GM21360 (cell line): ENCODE measurements at regions not wholly inside any gene's neighbourhood (a gene's known extent, or its start where the extent isn't known, plus 50 kb on each side); places are given as distances from the start of the nearest gene placed in this dataset.

ENCODE experiments used
- ATAC-seq: cut with Tn5 transposase; IDR thresholded peaks from one replicate; pipeline ENCODE4 v1.9.1; 2021; ENCODE audit warnings: mild to moderate bottlenecking, moderate library complexity; ENCODE audit not compliant: unreplicated experiment

- ATAC-seq = no peak
Measured at GRCh38 chr4:11342401-11342800, 86.3 kb downstream of the HS3ST1 start.

- no peak for ATAC-seq
Measured at GRCh38 chr4:11341337-11342043, 87.2 kb downstream of the HS3ST1 start.

GRCh38 chr4:11338956-11339782 lies 89.5 kb downstream of the HS3ST1 start:
- ATAC-seq = no peak

GRCh38 chr4:11337287-11337686 lies 91.4 kb downstream of the HS3ST1 start:
- ATAC-seq = no peak

GRCh38 chr4:11336435-11336834 lies 92.3 kb downstream of the HS3ST1 start:
- ATAC-seq = no peak

GRCh38 chr4:11334887-11335286 lies 93.8 kb downstream of the HS3ST1 start:
- no peak for ATAC-seq

- no peak for ATAC-seq
Measured at GRCh38 chr4:11328401-11328800, 100.3 kb downstream of the HS3ST1 start.

GRCh38 chr4:11326021-11326420 lies 102.7 kb downstream of the HS3ST1 start:
- ATAC-seq = no peak

GRCh38 chr4:11323771-11324170 lies 104.9 kb downstream of the HS3ST1 start:
- no peak for ATAC-seq

- ATAC-seq = peak; percentile 66
Measured at GRCh38 chr4:11313157-11313943, 115.3 kb downstream of the HS3ST1 start.

- ATAC-seq = no peak
Measured at GRCh38 chr4:11312389-11312788, 116.3 kb downstream of the HS3ST1 start.

- no peak for ATAC-seq
Measured at GRCh38 chr4:11301075-11301660, 127.5 kb downstream of the HS3ST1 start.

- no peak for ATAC-seq
Measured at GRCh38 chr4:11299836-11300235, 128.9 kb downstream of the HS3ST1 start.

GRCh38 chr4:11299016-11299415 lies 129.7 kb downstream of the HS3ST1 start:
- no peak for ATAC-seq

- ATAC-seq = no peak
Measured at GRCh38 chr4:11298451-11298850, 130.2 kb downstream of the HS3ST1 start.

- ATAC-seq = no peak
Measured at GRCh38 chr4:11297627-11298026, 131.1 kb downstream of the HS3ST1 start.

- no peak for ATAC-seq
Measured at GRCh38 chr4:11297201-11297600, 131.5 kb downstream of the HS3ST1 start.

GRCh38 chr4:11293866-11294265 lies 134.8 kb downstream of the HS3ST1 start:
- ATAC-seq = no peak

GRCh38 chr4:11287055-11287454 lies 141.6 kb downstream of the HS3ST1 start:
- no peak for ATAC-seq

- ATAC-seq = peak; percentile 72
Measured at GRCh38 chr4:11286533-11286932, 142.2 kb downstream of the HS3ST1 start.

- ATAC-seq = no peak
Measured at GRCh38 chr4:11281720-11282119, 147.0 kb downstream of the HS3ST1 start.
